ENCODE measurements at regions not wholly inside any gene's neighbourhood (a gene's known extent, or its start where the extent isn't known, plus 50 kb on each side); places are given as distances from the start of the nearest gene placed in this dataset.

DNA sequence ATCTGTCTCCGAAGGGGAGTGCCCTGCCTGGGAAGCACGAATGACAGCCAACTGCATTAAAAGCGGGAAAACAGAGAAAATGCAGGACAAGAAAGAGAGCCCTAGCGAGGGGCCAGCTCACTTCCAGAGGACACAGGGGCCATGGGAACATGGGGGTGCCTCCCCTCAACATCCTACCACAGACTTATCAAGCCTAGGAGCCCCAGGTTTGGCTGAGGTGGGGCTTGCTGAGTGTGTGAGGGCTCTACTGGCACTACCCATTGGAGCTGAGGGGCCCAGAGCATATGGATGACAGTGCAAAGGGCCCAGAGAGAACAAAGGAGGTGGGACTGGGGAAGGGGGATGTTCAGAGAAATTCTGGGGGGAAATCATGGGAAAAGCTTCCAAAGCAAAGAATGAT is 101.8 kb downstream of the PJA1 start:
- TF ChIP-seq, protein P1, sequence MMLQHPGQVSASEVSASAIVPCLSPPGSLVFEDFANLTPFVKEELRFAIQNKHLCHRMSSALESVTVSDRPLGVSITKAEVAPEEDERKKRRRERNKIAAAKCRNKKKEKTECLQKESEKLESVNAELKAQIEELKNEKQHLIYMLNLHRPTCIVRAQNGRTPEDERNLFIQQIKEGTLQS (IDR thresholded peaks at IDR 0.05) = no peak
- TF ChIP-seq, protein P2, sequence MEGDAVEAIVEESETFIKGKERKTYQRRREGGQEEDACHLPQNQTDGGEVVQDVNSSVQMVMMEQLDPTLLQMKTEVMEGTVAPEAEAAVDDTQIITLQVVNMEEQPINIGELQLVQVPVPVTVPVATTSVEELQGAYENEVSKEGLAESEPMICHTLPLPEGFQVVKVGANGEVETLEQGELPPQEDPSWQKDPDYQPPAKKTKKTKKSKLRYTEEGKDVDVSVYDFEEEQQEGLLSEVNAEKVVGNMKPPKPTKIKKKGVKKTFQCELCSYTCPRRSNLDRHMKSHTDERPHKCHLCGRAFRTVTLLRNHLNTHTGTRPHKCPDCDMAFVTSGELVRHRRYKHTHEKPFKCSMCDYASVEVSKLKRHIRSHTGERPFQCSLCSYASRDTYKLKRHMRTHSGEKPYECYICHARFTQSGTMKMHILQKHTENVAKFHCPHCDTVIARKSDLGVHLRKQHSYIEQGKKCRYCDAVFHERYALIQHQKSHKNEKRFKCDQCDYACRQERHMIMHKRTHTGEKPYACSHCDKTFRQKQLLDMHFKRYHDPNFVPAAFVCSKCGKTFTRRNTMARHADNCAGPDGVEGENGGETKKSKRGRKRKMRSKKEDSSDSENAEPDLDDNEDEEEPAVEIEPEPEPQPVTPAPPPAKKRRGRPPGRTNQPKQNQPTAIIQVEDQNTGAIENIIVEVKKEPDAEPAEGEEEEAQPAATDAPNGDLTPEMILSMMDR (IDR thresholded peaks at IDR 0.05; ENCODE audit: low read depth, low read length, missing input control) = no peak
- TF ChIP-seq, protein P3, sequence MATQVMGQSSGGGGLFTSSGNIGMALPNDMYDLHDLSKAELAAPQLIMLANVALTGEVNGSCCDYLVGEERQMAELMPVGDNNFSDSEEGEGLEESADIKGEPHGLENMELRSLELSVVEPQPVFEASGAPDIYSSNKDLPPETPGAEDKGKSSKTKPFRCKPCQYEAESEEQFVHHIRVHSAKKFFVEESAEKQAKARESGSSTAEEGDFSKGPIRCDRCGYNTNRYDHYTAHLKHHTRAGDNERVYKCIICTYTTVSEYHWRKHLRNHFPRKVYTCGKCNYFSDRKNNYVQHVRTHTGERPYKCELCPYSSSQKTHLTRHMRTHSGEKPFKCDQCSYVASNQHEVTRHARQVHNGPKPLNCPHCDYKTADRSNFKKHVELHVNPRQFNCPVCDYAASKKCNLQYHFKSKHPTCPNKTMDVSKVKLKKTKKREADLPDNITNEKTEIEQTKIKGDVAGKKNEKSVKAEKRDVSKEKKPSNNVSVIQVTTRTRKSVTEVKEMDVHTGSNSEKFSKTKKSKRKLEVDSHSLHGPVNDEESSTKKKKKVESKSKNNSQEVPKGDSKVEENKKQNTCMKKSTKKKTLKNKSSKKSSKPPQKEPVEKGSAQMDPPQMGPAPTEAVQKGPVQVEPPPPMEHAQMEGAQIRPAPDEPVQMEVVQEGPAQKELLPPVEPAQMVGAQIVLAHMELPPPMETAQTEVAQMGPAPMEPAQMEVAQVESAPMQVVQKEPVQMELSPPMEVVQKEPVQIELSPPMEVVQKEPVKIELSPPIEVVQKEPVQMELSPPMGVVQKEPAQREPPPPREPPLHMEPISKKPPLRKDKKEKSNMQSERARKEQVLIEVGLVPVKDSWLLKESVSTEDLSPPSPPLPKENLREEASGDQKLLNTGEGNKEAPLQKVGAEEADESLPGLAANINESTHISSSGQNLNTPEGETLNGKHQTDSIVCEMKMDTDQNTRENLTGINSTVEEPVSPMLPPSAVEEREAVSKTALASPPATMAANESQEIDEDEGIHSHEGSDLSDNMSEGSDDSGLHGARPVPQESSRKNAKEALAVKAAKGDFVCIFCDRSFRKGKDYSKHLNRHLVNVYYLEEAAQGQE (IDR thresholded peaks at IDR 0.05) = no peak
- TF ChIP-seq TAF1 (conservative IDR thresholded peaks at IDR 0.05) = no peak
- TF ChIP-seq, protein P4, sequence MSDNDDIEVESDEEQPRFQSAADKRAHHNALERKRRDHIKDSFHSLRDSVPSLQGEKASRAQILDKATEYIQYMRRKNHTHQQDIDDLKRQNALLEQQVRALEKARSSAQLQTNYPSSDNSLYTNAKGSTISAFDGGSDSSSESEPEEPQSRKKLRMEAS (IDR thresholded peaks at IDR 0.05) = no peak

Measured in liver (tissue), 3 donors.